GM19438 (cell line): ENCODE measurements at regions not wholly inside any gene's neighbourhood (a gene's known extent, or its start where the extent isn't known, plus 50 kb on each side); places are given as distances from the start of the nearest gene placed in this dataset.

Experiments used
- ATAC-seq: cut with Tn5 transposase; IDR thresholded peaks from one replicate; pipeline ENCODE4 v1.9.1; 2021; ENCODE audit warnings: low read depth; ENCODE audit not compliant: unreplicated experiment

DNA sequence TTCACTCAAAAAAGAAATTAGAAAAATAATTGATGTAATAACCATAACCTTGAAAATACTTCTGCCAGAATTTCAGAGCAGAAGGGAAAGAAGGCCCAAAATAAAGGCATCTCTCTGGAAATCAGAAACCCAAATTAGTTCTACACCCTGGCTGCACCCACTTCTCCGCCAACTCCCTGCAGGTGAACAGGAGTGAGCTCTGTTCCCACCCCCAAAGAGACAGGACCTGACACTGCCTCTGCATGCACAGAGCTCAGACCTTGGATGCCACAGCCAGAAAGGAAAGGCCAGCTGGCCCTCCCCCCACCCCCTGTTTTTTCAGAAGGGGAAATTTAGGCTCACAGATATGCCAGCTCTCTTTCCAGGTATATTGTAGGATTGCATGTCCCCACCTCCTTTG, 228.2 kb downstream of the BCL11B start:
- no peak for ATAC-seq

DNA sequence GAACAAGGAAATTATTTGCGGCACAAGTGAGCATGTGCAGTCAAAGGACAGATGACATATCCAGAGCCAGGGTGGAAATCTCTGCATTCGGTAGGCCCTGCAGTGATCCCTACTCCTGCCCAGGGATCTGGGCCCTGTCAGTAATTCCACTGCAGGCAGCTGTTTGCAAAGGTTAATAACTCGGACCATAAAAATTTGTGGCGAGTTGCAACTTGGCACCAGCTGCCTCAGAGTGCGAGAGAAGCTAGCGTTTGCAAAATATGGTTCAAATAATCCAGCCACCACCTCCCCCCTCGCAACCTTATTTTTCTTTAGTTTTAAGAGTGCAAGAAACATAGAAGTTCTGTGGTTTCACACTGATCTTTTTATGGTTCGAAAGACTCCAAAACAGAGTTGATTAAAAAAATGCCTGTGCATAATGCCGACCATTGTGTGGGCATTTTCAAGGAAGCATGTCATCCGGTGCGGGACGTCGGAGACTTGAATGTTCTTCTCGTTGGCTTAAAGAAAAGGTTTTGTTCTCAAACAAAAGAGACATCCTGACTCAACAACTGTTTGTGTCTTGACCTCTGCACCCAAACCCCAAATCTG, 224.5 kb downstream of the BCL11B start:
- no peak for ATAC-seq

GRCh38 chr14:99050309-99050708, 221.7 kb downstream of the BCL11B start:
- ATAC-seq, result no peak

DNA sequence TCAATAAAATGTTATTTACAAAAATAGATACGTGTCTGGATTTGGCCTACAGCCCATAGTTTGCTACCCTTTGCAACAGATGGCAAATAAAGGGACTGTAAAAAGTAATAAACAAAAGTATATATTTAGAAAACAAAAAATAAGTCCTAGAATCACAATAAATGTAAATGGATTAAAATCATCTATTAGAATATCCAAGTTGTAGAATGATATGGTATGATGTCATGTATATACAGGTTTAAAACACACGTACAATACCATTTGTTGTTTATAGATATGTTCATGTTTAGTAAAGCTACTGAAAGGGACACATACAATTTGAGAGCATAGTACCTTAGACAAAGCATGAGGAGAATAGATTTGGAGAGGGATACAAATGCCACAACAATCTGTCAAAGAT, 219.5 kb downstream of the BCL11B start:
- no peak for ATAC-seq

DNA sequence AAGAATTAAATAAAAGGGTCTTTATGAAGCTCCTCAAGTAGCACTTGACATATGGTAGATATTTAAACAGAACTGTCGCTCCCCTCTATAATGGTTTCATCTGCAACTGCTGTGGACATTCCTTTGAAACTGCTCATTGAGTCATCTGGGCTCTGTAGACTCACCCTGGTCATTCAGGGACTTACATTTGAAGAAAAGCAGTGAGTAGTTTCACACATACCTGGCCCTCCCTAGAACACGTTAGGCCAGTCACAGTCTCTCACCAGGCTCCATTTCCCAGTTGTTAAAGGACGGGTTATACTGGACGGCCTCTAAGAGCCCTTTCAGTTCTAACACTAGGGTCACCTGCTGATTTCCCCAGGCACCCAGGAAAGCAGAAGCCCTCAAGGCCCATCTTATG, 217.0 kb downstream of the BCL11B start:
- no peak for ATAC-seq

- ATAC-seq, result no peak
Observed at GRCh38 chr14:99055816-99056215, 216.2 kb downstream of the BCL11B start.

DNA sequence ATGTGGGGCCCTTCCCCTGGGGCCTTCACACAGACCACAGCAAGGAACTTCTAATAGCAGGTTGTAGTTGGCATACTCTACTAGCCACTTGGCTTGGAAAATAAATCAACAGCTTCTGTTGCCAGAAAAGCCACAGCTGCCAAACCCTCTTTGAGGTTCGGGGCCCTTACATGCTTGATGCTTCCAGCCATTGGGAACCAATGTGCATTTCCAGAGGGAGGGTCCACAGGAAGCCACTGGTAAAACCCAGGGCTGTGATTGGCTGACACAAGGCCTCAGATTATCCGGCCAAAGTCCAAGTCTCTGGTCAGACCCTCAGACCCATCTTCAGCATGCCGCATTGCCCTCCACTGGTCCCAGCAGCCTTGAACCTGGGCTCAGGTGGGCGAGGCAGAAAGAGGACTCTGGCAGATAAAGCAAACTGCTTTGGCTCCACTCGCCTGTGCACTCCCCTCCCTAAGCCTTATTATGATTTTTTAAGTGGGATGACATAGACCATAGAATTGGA, 214.4 kb downstream of the BCL11B start:
- ATAC-seq, result no peak

- ATAC-seq, result no peak
Observed at GRCh38 chr14:99058542-99058941, 213.5 kb downstream of the BCL11B start.

DNA sequence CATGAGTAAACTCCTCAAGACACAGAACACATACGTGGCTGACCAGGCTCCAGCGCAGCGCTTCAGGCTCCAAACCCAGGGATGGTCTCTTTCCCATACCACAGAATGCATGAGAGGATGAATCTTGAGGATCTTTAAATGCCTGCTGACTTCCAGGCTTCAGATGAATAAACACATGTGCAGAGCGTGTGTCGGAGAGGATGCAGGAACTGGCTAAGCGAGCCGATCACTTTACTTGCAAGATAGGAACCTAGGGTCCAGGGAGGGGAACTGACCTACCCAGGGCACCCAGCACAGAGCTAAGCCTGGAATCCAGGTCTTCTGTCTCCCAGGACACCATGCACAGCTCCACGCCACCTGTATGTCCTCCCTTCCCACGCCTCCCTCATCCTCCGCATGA, 209.8 kb downstream of the BCL11B start:
- no peak for ATAC-seq

- no peak for ATAC-seq
Observed at GRCh38 chr14:99062772-99063418, 209.1 kb downstream of the BCL11B start.

- no peak for ATAC-seq
Observed at GRCh38 chr14:99063620-99064225, 208.3 kb downstream of the BCL11B start.

- ATAC-seq, result no peak
Observed at GRCh38 chr14:99064262-99064954, 207.6 kb downstream of the BCL11B start.

GRCh38 chr14:99065551-99065950, 206.4 kb downstream of the BCL11B start:
- no peak for ATAC-seq

GRCh38 chr14:99066378-99066777, 205.6 kb downstream of the BCL11B start:
- ATAC-seq, result no peak

DNA sequence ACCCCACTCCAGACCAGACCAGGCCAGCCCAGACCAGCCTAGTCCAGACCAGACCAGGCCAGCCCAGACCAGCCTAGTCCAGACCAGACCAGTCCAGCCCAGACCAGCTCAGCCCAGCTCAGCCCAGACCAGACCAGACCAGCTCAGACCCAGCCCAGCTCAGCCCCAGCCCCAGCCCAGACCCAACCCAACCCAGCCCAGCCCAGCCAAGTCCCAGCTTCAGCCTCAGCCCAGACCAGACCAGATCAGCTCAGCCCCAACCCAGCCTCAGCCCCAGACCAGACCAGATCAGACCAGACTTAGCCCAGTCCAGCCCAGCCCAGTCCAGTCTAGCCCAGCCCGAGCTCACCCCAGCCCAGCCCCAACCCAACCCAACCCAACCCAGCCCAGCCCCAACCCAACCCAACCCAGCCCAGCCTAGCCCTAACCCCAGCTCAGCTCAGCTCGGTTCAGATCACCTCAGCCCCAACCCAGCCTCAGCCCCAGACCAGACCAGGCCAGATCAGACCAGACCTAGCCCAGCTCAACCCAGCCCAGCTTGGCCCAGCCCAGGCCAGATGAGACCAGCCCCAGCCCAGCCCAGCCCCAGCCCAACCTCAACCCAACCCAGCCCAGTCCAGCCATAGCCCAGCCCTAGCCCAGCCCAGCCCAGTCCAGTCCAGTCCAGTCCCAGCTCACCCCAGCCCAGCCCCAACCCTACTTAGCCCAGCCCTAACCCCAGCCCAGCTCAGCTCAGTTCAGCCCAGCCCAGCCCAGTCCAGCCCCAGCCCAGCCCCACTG, 204.7 kb downstream of the BCL11B start:
- no peak for ATAC-seq

DNA sequence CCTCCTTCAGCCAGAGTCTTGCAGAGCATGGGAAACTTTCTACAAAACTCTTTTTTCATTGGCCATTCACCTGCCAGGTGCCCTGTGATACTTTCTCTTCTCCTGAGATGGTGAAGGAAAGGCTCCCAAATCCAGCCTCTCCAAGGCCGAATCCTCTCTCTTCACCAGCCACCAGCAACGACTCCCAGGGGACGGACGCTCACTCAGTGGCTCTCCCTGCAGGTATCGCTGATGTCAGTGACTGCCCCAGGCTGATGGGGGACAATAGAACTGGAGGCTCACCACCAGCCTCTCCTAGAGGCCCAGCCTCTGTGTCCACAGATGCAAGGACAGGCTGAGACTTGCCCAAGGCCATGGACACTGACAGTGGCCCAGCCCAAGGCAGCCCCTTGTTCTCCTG, 204.1 kb downstream of the BCL11B start:
- ATAC-seq, result no peak

DNA sequence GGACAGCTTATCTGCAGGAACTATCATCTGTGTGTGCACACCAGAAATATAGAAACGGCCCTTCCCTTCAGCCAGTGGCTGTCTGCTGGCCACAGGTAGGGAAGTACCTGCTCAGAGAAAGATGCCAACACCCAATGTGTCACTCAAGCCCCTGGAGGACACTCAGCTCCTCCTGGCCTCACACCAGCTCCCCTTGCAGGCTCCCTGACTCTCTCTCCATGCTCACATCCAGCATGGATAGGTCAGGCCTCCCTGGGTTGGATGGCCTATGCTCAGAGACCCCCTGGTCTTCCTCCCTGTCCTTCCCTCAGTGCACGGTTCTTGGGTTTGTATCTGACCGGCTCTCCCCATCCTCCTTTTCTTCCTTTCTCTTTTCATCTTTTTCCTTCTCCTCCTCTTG, 202.1 kb downstream of the BCL11B start:
- ATAC-seq, result no peak

- no peak for ATAC-seq
Observed at GRCh38 chr14:99072433-99072832, 199.6 kb downstream of the BCL11B start.

GRCh38 chr14:99072956-99073355, 199.0 kb downstream of the BCL11B start:
- ATAC-seq, result no peak

DNA sequence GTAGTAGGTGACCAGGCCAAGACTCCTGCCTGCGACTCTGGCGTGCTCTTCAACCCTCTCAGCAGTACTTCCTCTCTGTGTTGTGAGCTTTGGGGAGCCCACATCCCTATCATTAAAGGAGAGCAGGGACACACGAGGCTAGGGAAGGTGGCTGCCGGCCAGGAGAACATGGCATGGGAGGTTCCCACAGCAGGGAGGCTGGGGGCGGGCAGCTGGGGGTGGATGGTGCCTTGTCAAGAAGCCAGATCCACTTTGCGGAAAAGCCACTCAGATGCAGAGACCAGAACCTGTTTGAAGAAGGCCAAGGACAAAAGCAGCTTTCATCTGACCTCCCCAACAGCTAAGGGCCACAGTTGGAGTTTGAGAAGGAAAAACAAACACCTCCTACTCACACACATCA, 198.6 kb downstream of the BCL11B start:
- no peak for ATAC-seq

DNA sequence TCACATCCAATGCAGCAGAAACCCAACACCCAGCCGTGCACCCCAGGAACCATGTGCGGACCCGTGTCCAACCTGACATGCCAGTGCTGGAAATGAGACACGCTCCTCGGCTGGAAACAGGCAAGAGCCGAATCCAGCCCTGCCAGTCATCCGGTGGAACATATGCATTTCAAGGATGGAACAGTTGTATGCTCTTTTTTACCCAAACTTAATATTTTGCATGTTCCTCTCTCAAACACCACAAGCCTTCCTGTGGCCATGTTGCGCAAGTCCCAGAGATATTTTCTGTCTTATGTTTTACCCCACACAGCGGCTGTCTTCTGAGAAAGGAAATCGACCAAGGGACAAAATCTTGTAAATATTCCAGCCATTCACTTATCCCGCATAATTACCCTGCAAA, 196.9 kb downstream of the BCL11B start:
- no peak for ATAC-seq
